Panc1 (cell line): ENCODE measurements at regions not wholly inside any gene's neighbourhood (a gene's known extent, or its start where the extent isn't known, plus 50 kb on each side); places are given as distances from the start of the nearest gene placed in this dataset.

ENCODE experiments used
- ATAC-seq: fragments of 200-7000 bp; cut with Tn5 transposase; 2 replicates; pipeline ENCODE4 v1.9.1; 2020; ENCODE audit warnings: mild to moderate bottlenecking, moderate library complexity
- BruUV-seq: library from RNA; stranded (reverse); fragments of 400-500 nt; replicated peaks from 2 replicates; lab custom pipeline; 2021; lab: Mats Ljungman, UMichigan
- CTCF ChIA-PET: fragments of 300-600 bp; sonication (Branson Sonifier 250); formaldehyde crosslinking; loops from one replicate; lab custom pipeline; 2022; ENCODE audit warnings: antibody characterized with exemption; lab: Charles Lee
- POLR2A ChIA-PET: fragments of 300-600 bp; sonication (Branson Sonifier 250); formaldehyde crosslinking; loops from one replicate; lab custom pipeline; 2022; ENCODE audit warnings: antibody characterized with exemption; lab: Charles Lee
- DNase-seq: peaks from one replicate; pipeline ENCODE4 v3.0.0-alpha.2; 2010; ENCODE audit warnings: low read depth, low spot score
- H3K27ac ChIP-seq: 2 replicates; pipeline ENCODE4 v1.5.1; 2011; ENCODE audit warnings: mild to moderate bottlenecking, low read length, inconsistent platforms
- H3K27me3 ChIP-seq: fragments of 200-500 bp; sonication (Bioruptor generic); 2 replicates; pipeline ENCODE4 v1.6.0; 2014; ENCODE audit warnings: low read length, inconsistent platforms; ENCODE audit not compliant: control insufficient read depth, insufficient read depth
- H3K36me3 ChIP-seq: fragments of 200-500 bp; sonication (Bioruptor generic); 2 replicates; pipeline ENCODE4 v1.5.1; 2014; ENCODE audit warnings: inconsistent platforms, mild to moderate bottlenecking, low read length, moderate library complexity; ENCODE audit not compliant: control insufficient read depth, insufficient read depth
- H3K4me1 ChIP-seq: 2 replicates; pipeline ENCODE4 v1.5.1; 2011; ENCODE audit warnings: inconsistent platforms, mild to moderate bottlenecking, low read length, moderate library complexity; ENCODE audit not compliant: control insufficient read depth, insufficient read depth
- H3K4me3 ChIP-seq, 2 experiments: 2 replicates each; pipeline ENCODE4 v1.5.1; 2011 to 2012; ENCODE audit warnings: low read depth in 2 of 2, low read length in 2 of 2, mild to moderate bottlenecking in 2 of 2, inconsistent platforms in 1 of 2, moderate library complexity in 1 of 2
- H3K9me3 ChIP-seq: fragments of 200-500 bp; sonication (Bioruptor generic); 2 replicates; pipeline ENCODE4 v1.5.1; 2014; ENCODE audit warnings: low read depth, mild to moderate bottlenecking, inconsistent platforms, low read length, moderate library complexity; ENCODE audit not compliant: control insufficient read depth, insufficient read depth
- CTCF ChIP-seq: fragments of 450-650 bp; IDR thresholded peaks from 2 replicates; pipeline ENCODE4 v1.5.1; 2017; ENCODE audit warnings: mild to moderate bottlenecking
- POLR2AphosphoS5 ChIP-seq: IDR thresholded peaks from 2 replicates; pipeline ENCODE4 v1.6.1; 2012; ENCODE audit warnings: mild to moderate bottlenecking, low read depth, low read length, moderate library complexity
- REST ChIP-seq, 2 experiments: IDR thresholded peaks; 2 replicates each; pipeline ENCODE4 v1.6.1; 2011 to 2012; ENCODE audit warnings: low read depth in 2 of 2, control low read depth in 1 of 2, low read length in 1 of 2, mild to moderate bottlenecking in 1 of 2, moderate library complexity in 1 of 2; ENCODE audit not compliant: insufficient read depth in 1 of 2
- SIN3A ChIP-seq: IDR thresholded peaks from 2 replicates; pipeline ENCODE4 v1.6.1; 2012; ENCODE audit warnings: low read depth, mild to moderate bottlenecking, low read length, moderate library complexity, borderline replicate concordance; ENCODE audit not compliant: insufficient read depth
- TCF7L2 ChIP-seq: IDR thresholded peaks from 2 replicates; pipeline ENCODE4 v1.6.1; 2011; ENCODE audit warnings: mild to moderate bottlenecking, low read depth, low read length, inconsistent platforms
- in situ Hi-C: cut with HindIII; loops from 2 replicates; pipeline ENCODE4 v1.10.0; 2016; ENCODE audit warnings: low sequenced_read_pairs, low pct_unique_long_range_greater_than_20kb
- intact Hi-C: fragments of 100-400 bp; cut with micrococcal nuclease; formaldehyde crosslinking; loops from one replicate; pipeline ENCODE4 v1.10.0; 2022; ENCODE audit not compliant: unreplicated experiment

GRCh38 chr16:87064731-87065445, 252.3 kb downstream of the C16orf95 start:
- H3K36me3 ChIP-seq: no peaks in the 10 kb centered on the region
- ATAC-seq (no peak), DNase-seq (no peak)
- H3K27me3 ChIP-seq: no peaks in the 10 kb centered on the region
- in situ Hi-C loops: no loop called here
- no TSS peak for BruUV-seq
- POLR2A ChIA-PET: interaction anchor here (0.6 kb wide), 1 partner anchor 77 kb away, joined by 3 read pairs; no protein-coding TSS in a partner anchor
- TF ChIP-seq CTCF (no peak), REST (IDR thresholded peaks at IDR 0.05; ENCODE audit: insufficient read depth in 1 of 2, low read depth in 2 of 2, low read length in 1 of 2) (no peak), SIN3A (no peak), TCF7L2 (no peak), POLR2AphosphoS5 (no peak)
- intact Hi-C loops: no loop called here
- H3K27ac ChIP-seq: no peak overlapping the region
- H3K4me1 ChIP-seq: no peaks in the 10 kb centered on the region; the same call in 1 of the 2 replicates
- no peaks in the 10 kb centered on the region for H3K9me3 ChIP-seq
- CTCF ChIA-PET: no interaction called here
- H3K4me3 ChIP-seq: no peak overlapping the region

GRCh38 chr16:87065446-87066132, 251.6 kb downstream of the C16orf95 start:
- no peak for ATAC-seq
- POLR2A ChIA-PET: no interaction called here
- no peak overlapping the region for H3K27ac ChIP-seq
- intact Hi-C loops (no loop called here), in situ Hi-C loops (no loop called here)
- no peaks in the 10 kb centered on the region for H3K9me3 ChIP-seq
- no peaks in the 10 kb centered on the region for H3K4me1 ChIP-seq
- H3K36me3 ChIP-seq: no peaks in the 10 kb centered on the region
- no TSS peak for BruUV-seq
- DNase-seq: no peak
- no peak overlapping the region for H3K4me3 ChIP-seq
- H3K27me3 ChIP-seq: no peaks in the 10 kb centered on the region
- CTCF ChIA-PET: no interaction called here
- TF ChIP-seq POLR2AphosphoS5 (no peak), SIN3A (no peak), CTCF (no peak), TCF7L2 (no peak), REST (IDR thresholded peaks at IDR 0.05; ENCODE audit: insufficient read depth in 1 of 2, low read depth in 2 of 2, low read length in 1 of 2) (no peak)
